ENCODE measurements at regions not wholly inside any gene's neighbourhood (a gene's known extent, or its start where the extent isn't known, plus 50 kb on each side); places are given as distances from the start of the nearest gene placed in this dataset.
"Not testable (repeated sequence)": the region's sequence is repeated elsewhere in the genome, so short reads cannot be mapped to it uniquely, and the experiment has no call there.

DNA sequence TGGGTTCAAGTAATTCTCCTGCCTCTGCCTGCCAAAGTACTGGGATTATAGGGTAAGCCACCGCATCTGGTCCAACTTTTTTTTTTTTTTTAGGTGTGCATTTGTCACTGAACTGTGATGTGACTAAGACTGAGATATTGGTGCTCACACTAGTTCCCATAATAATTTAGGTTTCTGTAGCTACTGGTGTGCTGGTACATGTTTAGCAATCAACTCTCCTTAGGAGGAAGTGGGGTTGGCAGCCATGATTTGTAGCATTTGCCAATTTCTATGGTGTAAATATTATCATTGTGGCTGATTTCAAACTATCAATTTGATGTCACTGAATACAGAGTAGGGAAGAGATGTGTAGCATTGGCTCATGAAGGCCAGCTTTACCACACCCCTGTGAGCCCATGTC, 372.7 kb downstream of the EDEM1 start:
- no peak for DNase-seq

GRCh38 chr3:5563537-5564277, 376.2 kb downstream of the EDEM1 start:
- DNase-seq = no peak

- no peak for DNase-seq
These were observed 376.8 kb downstream of the EDEM1 start for GRCh38 chr3:5564278-5564666.

DNA sequence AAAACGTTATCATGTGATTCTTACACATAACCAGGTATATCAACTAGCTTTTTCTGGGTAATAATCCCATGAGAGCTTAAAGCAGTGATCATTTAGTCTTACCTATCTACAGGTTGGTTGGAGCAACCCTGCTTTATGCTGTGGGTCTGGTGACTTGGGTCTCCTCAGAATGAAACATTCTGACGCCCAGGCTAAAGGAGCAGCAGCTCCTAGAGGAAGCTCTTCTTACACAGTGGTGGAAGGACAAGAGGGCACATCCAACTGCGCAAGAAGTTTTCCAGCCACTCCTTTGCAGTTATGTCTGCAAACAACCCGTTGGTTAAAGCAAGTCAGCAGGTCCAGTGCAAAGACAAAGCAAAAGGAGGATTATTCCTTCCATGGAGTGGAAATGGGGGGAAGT, 377.5 kb downstream of the EDEM1 start:
- DNase-seq = no peak

DNA sequence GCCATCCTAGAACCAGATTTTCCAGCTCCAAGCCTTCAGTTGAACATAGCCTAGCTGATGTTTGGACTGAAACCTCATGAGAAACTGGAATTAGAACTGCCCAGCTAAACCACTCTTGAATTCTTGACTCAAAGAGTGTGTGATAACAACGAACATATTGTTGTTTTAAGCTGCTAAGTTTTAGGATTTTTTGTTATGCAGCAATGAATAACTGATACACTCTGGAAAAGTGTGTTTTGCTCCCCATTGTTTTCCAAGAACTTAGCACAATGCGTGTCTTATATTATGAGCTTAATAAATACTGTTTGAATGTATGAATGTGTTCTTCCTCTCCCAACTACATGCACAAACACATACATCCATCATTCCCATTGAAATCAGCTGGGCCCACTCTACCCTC, 379.6 kb downstream of the EDEM1 start:
- DNase-seq = no peak

- DNase-seq = no peak
These were observed 380.9 kb downstream of the EDEM1 start for GRCh38 chr3:5568451-5568850.

GRCh38 chr3:5569152-5569551, 381.6 kb downstream of the EDEM1 start:
- no peak for DNase-seq

- no peak for DNase-seq
These were observed 384.7 kb downstream of the EDEM1 start for GRCh38 chr3:5572168-5572567.

DNA sequence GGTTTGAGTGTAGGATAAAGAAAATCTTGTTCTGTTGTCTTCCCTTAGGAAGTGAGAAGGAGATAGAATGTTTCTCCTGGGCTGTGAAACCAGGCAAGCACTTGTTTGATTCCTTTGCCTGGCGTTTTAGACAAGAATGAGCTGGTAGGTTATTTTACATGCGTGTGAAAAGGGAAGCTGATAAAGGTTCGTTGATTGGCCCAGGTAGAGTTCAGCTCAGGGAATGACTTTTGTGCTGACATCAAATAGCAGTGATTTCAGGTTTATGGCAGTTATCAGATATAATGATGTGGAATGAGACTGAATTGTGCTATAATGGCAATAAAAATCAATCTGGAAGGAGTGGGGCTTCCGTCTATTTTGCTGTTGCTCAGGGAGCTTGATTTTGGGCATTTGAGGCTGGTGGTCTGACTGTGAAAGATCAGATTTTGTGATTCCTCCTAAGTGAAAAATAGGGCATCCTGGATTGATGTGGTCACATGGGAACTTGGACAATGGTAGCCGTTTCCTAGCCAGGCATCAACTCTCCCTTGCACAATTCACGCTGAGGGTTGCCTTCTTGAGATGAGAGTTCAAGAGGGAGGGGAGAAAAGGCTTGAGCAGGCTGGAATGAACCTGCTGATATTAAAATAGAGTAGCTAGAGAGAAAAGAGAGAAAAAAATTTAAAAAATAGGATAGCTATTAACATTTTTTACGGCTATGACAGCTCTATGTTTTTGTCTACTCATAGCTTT, 388.9 kb downstream of the EDEM1 start:
- no peak for DNase-seq

DNA sequence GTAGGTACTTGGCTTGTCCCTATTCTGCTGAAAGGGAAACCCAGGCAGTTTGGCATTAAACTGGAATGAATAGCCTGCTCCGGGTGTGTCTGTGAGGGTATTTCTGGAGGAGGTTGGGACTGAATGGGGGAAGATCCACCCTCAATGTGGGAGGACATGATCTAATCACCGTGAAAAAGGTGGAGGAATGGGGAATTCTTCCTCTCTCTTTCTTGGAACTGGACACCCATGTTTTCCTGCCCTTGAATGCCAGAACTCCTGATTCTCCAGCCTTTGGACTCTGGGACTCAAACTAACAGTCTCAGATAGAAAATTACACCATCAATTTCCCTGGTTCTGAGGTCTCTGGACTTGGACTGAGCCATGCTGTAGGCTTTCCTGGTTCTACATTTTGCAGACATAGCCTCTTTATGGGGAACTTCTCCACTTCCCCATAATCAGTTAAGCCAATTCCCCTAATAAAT, 391.7 kb downstream of the EDEM1 start:
- DNase-seq = no peak

DNA sequence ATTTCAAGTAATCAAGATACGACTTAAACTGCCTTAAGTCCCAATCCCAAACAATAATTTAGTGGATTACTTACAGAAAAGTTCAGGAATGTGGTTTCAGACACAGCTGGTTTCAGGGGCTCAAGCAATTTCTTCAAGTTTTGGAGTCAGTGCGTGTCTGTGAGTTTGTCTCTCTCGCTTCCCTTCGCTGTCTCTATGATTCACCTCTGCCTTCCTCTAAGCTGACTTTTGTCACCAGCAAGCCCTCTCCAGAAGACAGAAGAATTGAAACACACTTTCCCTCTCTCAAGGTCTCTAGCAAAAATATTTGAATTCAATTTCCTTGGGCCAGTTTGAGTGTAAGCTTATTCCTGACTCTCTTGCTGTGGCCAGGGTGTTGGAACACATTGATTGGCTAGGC, 392.4 kb downstream of the EDEM1 start:
- DNase-seq = no peak

GRCh38 chr3:5580826-5581225, 393.3 kb downstream of the EDEM1 start:
- no peak for DNase-seq

DNA sequence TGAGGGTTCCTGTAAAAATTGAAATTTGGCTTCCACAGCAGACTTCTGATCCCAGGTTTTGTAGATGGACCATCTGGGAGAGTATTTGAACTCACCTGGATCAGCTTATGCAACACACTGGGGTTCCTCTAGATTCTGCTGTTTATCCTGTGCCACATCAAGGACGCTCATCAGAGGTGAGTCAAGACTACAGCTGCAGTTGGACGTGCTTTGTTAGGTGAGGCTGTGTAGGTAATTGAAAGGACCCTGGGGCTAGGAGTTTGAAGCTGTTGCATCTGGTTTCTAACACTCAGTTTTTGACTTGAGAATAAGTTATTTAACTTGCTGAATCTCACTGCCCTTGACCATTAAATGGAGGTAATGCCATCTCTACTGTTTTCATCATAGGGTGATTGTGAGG, 394.2 kb downstream of the EDEM1 start:
- no peak for DNase-seq

DNA sequence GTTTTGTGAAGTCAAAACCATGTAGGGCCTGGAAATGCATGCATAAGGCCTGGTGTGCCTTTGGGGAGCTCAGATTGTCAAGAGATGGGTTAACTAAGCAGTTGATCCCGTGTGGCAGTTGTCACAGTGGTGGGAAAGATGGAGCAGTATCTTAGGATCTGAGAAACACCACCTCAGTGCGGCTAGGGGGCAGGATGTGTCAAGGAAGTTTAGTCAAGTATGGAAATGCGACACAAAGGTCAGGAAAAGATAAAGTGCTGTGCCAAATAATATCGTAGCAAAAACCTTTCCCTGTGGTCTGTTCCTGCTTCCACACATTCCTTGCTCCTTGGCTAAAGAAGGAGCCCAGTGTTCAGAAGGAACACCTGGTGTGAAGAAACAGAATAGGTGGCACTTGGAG, 396.4 kb downstream of the EDEM1 start:
- DNase-seq = no peak

GRCh38 chr3:5585085-5585484, 397.6 kb downstream of the EDEM1 start:
- DNase-seq = no peak

GRCh38 chr3:5606884-5607472, 419.5 kb downstream of the EDEM1 start:
- DNase-seq = no peak

DNA sequence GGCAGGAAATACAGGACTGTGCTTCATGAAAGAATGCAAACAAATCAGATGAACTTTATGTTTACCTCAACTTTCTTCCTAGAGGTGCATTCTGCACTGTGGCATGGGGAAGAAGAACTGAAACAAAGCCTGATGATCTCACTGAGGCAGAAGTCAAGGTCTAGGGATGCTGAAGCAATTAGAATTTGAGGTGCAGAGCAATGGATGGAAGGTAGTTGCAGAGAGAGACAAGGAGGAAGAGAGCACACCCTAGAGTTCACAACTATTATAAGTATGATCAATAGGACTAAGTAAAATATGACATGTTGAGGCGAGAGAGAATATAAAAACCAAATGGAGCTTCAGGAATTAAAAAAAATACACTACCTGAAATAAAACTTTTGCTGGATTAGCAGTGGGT, 420.1 kb downstream of the EDEM1 start:
- DNase-seq = no peak

- not testable (repeated sequence) for DNase-seq
These were observed 421.5 kb downstream of the EDEM1 start for GRCh38 chr3:5608971-5609370.

DNA sequence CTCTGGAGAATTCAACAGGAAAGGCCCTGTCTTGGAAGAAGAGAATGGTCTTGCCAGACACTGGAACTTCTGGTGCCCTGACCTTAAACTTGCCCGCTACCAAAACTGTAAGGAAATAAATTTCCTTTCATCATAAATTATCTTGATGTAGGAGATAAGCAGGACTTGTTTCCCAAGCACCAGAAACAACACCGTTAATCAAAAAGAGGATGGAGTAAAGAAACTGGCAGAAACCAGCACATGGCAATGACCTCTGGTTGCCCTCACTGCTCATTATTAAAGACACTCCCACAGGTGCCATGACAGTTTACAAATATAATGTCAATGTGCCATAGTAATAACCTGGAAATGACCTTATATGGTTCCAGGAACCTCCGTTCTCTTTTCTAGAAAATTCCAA, 426.1 kb downstream of the EDEM1 start:
- DNase-seq = no peak

- DNase-seq = no peak
These were observed 429.4 kb downstream of the EDEM1 start for GRCh38 chr3:5616873-5617272.

- no peak for DNase-seq
These were observed 430.7 kb downstream of the EDEM1 start for GRCh38 chr3:5618170-5618569.

DNA sequence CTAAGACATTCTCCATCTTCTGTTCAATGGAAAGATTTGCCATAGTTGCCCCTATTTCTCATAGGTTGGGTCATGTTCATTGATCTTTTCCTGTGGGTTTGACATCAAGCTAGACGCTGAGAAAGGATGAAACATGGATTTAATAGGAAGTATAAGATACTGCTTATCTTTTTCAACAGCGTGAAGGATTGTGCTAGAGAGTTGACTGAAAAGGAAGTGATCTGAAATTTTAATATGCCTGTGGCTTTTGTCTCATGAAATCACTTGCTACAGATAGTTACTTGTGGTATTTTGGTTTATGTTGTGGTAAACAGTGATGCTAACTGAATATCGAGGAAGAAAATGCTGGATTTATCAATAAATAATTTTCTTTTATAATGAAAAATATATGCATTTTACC, 442.9 kb downstream of the EDEM1 start:
- no peak for DNase-seq

DNA sequence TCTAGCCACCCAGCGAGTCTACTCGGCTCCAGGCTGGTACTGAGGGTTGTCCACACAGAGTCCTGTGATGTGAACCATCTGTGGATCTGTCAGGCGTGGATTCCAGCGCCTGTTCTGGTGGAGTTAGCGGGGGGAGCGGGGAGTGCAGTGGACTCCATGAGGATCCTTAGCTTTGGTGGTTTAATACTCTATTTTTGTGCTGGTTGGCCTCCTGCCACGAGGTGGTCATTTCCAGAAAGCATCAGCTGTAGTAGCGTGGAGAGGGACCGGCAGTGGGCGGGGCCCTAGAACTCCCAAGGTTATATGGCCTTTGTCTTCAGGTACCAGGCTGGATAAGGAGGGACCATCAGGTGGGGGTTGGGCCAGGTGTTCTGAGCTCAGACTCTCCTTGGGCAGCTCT, 446.5 kb downstream of the EDEM1 start:
- DNase-seq = no peak

DNA sequence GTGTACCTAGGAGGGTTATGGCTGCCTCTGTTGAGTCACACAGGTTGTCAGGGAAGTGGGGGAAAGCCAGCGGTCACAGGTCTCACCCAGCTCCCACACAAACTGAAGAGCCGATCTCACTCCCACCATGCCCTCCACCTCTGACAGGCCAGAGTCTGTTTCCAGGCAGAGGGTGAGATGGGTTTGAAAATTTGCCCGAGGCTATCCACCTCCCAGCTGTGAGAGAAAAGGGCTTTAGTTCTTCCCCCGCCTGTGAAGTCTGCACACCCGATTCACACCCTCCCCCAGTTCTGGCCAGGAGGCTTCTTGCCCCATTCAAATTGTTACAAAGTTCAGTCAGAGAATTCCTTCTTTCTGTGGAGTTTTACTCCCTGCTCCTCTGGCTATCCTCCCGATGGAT, 446.9 kb downstream of the EDEM1 start:
- DNase-seq = no peak

Measured in COR-L47 (cell line).